ENCODE measurements at regions not wholly inside any gene's neighbourhood (a gene's known extent, or its start where the extent isn't known, plus 50 kb on each side); places are given as distances from the start of the nearest gene placed in this dataset.

- no peaks in the 10 kb centered on the region for H3K4me1 ChIP-seq (ENCODE audit: control insufficient read depth in 1 of 2, extremely low read depth in 1 of 2, insufficient read depth in 2 of 2, low read length in 2 of 2)
- no peaks in the 10 kb centered on the region for H3K36me3 ChIP-seq (ENCODE audit: control insufficient read depth in 2 of 2, extremely low read depth in 1 of 2, insufficient read depth in 1 of 2, low read length in 1 of 2)
- H3K27me3 ChIP-seq (replicated peaks in 1 of 2; ENCODE audit: control insufficient read depth in 2 of 2, extremely low read depth in 1 of 2, insufficient read depth in 2 of 2, low read length in 1 of 2) = no peaks in the 10 kb centered on the region
- ChIA-PET CTCF (no interaction called here), POLR2A (no interaction called here)
- no peaks in the 10 kb centered on the region for H3K9me3 ChIP-seq
- ATAC-seq (replicated peaks in 1 of 4) = no peak
- no peaks in the 10 kb centered on the region for H3K4me1 Mint-ChIP-seq
- no peak overlapping the region for H3K4me3 Mint-ChIP-seq
- H3K27ac Mint-ChIP-seq = no peak overlapping the region
- no CpG with 5 or more reads among the region's 4 CpGs for WGBS (ENCODE audit: insufficient coverage)
- no peaks in the 10 kb centered on the region for H3K27me3 Mint-ChIP-seq
- H3K9me3 Mint-ChIP-seq = peaks cover 5 to 12% (median 6%) of the 10 kb centered on the region in 3 donors
- H3K27ac ChIP-seq (ENCODE audit: low read length) = no peak overlapping the region
- H3K4me3 ChIP-seq (ENCODE audit: control insufficient read depth in 1 of 2, extremely low read depth in 1 of 2, low read length in 1 of 2) = no peak overlapping the region
- no peak for DNase-seq
- no peaks in the 10 kb centered on the region for H3K36me3 Mint-ChIP-seq
Observed at GRCh38 chr2:53167227-53167626, 600.4 kb upstream of the CHAC2 start.

GRCh38 chr2:53150146-53150545 is 617.5 kb upstream of the CHAC2 start:
- CTCF ChIA-PET = no interaction called here

GRCh38 chr2:53148221-53148620 is 619.4 kb upstream of the CHAC2 start:
- Histone ChIP-seq H3K27ac (ENCODE audit: low read length) (no peak overlapping the region), H3K9me3 (no peaks in the 10 kb centered on the region), H3K4me3 (ENCODE audit: control insufficient read depth in 1 of 2, extremely low read depth in 1 of 2, low read length in 1 of 2) (no peak overlapping the region), H3K4me1 (ENCODE audit: control insufficient read depth in 1 of 2, extremely low read depth in 1 of 2, insufficient read depth in 2 of 2, low read length in 2 of 2) (no peaks in the 10 kb centered on the region), H3K27me3 (replicated peaks in 1 of 2; ENCODE audit: control insufficient read depth in 2 of 2, extremely low read depth in 1 of 2, insufficient read depth in 2 of 2, low read length in 1 of 2) (no peaks in the 10 kb centered on the region), H3K36me3 (ENCODE audit: control insufficient read depth in 2 of 2, extremely low read depth in 1 of 2, insufficient read depth in 1 of 2, low read length in 1 of 2) (no peaks in the 10 kb centered on the region)
- Mint-ChIP-seq H3K36me3 (no peaks in the 10 kb centered on the region), H3K9me3 (peaks cover 2 to 6% (median 4%) of the 10 kb centered on the region in 3 donors), H3K27me3 (no peaks in the 10 kb centered on the region), H3K4me3 (no peak overlapping the region), H3K4me1 (no peaks in the 10 kb centered on the region), H3K27ac (no peak overlapping the region)
- CTCF ChIA-PET = no interaction called here
- WGBS (ENCODE audit: insufficient coverage) = no CpG with 5 or more reads among the region's 3 CpGs
- POLR2A ChIA-PET = no interaction called here
- ATAC-seq (replicated peaks in 1 of 4) (no peak), DNase-seq (no peak)

More at GRCh38 chr2:53150146-53150545, 617.5 kb upstream of the CHAC2 start:
- no peak overlapping the region for H3K27ac ChIP-seq (ENCODE audit: low read length)
- no peak for DNase-seq
- no peaks in the 10 kb centered on the region for H3K36me3 ChIP-seq (ENCODE audit: control insufficient read depth in 2 of 2, extremely low read depth in 1 of 2, insufficient read depth in 1 of 2, low read length in 1 of 2)
- no peak for ATAC-seq (replicated peaks in 1 of 4)
- H3K4me3 ChIP-seq (ENCODE audit: control insufficient read depth in 1 of 2, extremely low read depth in 1 of 2, low read length in 1 of 2) = no peak overlapping the region
- H3K4me3 Mint-ChIP-seq = no peak overlapping the region
- H3K9me3 ChIP-seq = no peaks in the 10 kb centered on the region
- peaks cover 6 to 8% (median 7%) of the 10 kb centered on the region in 3 donors for H3K9me3 Mint-ChIP-seq
- H3K36me3 Mint-ChIP-seq = no peaks in the 10 kb centered on the region
- POLR2A ChIA-PET = no interaction called here
- H3K27me3 ChIP-seq (replicated peaks in 1 of 2; ENCODE audit: control insufficient read depth in 2 of 2, extremely low read depth in 1 of 2, insufficient read depth in 2 of 2, low read length in 1 of 2) = no peaks in the 10 kb centered on the region
- H3K4me1 ChIP-seq (ENCODE audit: control insufficient read depth in 1 of 2, extremely low read depth in 1 of 2, insufficient read depth in 2 of 2, low read length in 2 of 2) = no peaks in the 10 kb centered on the region
- H3K4me1 Mint-ChIP-seq = no peaks in the 10 kb centered on the region
- no peak overlapping the region for H3K27ac Mint-ChIP-seq
- no peaks in the 10 kb centered on the region for H3K27me3 Mint-ChIP-seq

- Histone ChIP-seq H3K4me1 (ENCODE audit: control insufficient read depth in 1 of 2, extremely low read depth in 1 of 2, insufficient read depth in 2 of 2, low read length in 2 of 2) (no peaks in the 10 kb centered on the region), H3K9me3 (no peaks in the 10 kb centered on the region)
Observed at GRCh38 chr2:53131416-53131815, 636.2 kb upstream of the CHAC2 start.

GRCh38 chr2:53130441-53130943 is 637.1 kb upstream of the CHAC2 start:
- H3K4me3 Mint-ChIP-seq = no peak overlapping the region
- Histone ChIP-seq H3K27ac (ENCODE audit: low read length) (no peak overlapping the region), H3K27me3 (replicated peaks in 1 of 2; ENCODE audit: control insufficient read depth in 2 of 2, extremely low read depth in 1 of 2, insufficient read depth in 2 of 2, low read length in 1 of 2) (no peaks in the 10 kb centered on the region), H3K9me3 (no peaks in the 10 kb centered on the region), H3K4me3 (ENCODE audit: control insufficient read depth in 1 of 2, extremely low read depth in 1 of 2, low read length in 1 of 2) (no peak overlapping the region), H3K36me3 (ENCODE audit: control insufficient read depth in 2 of 2, extremely low read depth in 1 of 2, insufficient read depth in 1 of 2, low read length in 1 of 2) (no peaks in the 10 kb centered on the region), H3K4me1 (ENCODE audit: control insufficient read depth in 1 of 2, extremely low read depth in 1 of 2, insufficient read depth in 2 of 2, low read length in 2 of 2) (no peaks in the 10 kb centered on the region)
- ChIA-PET CTCF (no interaction called here), POLR2A (no interaction called here)
- H3K36me3 Mint-ChIP-seq = no peaks in the 10 kb centered on the region
- no CpG with 5 or more reads among the region's 5 CpGs for WGBS (ENCODE audit: insufficient coverage)
- no peaks in the 10 kb centered on the region for H3K27me3 Mint-ChIP-seq
- no peak for ATAC-seq (replicated peaks in 1 of 4)
- H3K4me1 Mint-ChIP-seq = no peaks in the 10 kb centered on the region
- DNase-seq = no peak
- H3K9me3 Mint-ChIP-seq = peaks cover 0 to 13% (median 4%) of the 10 kb centered on the region in 3 donors
- H3K27ac Mint-ChIP-seq = no peak overlapping the region

More at GRCh38 chr2:53131416-53131815, 636.2 kb upstream of the CHAC2 start:
- ChIA-PET CTCF (no interaction called here), POLR2A (no interaction called here)
- ATAC-seq (replicated peaks in 1 of 4) = no peak
- no peaks in the 10 kb centered on the region for H3K36me3 ChIP-seq (ENCODE audit: control insufficient read depth in 2 of 2, extremely low read depth in 1 of 2, insufficient read depth in 1 of 2, low read length in 1 of 2)
- DNase-seq = no peak
- H3K27ac ChIP-seq (ENCODE audit: low read length) = no peak overlapping the region
- Mint-ChIP-seq H3K9me3 (peaks cover 0 to 21% (median 9%) of the 10 kb centered on the region in 3 donors), H3K27me3 (no peaks in the 10 kb centered on the region), H3K4me3 (no peak overlapping the region), H3K27ac (no peak overlapping the region), H3K36me3 (no peaks in the 10 kb centered on the region), H3K4me1 (no peaks in the 10 kb centered on the region)
- H3K27me3 ChIP-seq (replicated peaks in 1 of 2; ENCODE audit: control insufficient read depth in 2 of 2, extremely low read depth in 1 of 2, insufficient read depth in 2 of 2, low read length in 1 of 2) = no peaks in the 10 kb centered on the region
- WGBS (ENCODE audit: insufficient coverage) = no CpG with 5 or more reads among the region's 1 CpG
- no peak overlapping the region for H3K4me3 ChIP-seq (ENCODE audit: control insufficient read depth in 1 of 2, extremely low read depth in 1 of 2, low read length in 1 of 2)

- DNase-seq = no peak
- CTCF ChIA-PET = no interaction called here
- no peak overlapping the region for H3K27ac ChIP-seq (ENCODE audit: low read length)
- Mint-ChIP-seq H3K27me3 (no peaks in the 10 kb centered on the region), H3K27ac (no peak overlapping the region), H3K36me3 (no peaks in the 10 kb centered on the region), H3K4me3 (no peak overlapping the region), H3K4me1 (no peaks in the 10 kb centered on the region), H3K9me3 (peaks cover 0 to 12% (median 4%) of the 10 kb centered on the region in 3 donors)
- POLR2A ChIA-PET = no interaction called here
- ATAC-seq (replicated peaks in 1 of 4) = no peak
- H3K27me3 ChIP-seq (replicated peaks in 1 of 2; ENCODE audit: control insufficient read depth in 2 of 2, extremely low read depth in 1 of 2, insufficient read depth in 2 of 2, low read length in 1 of 2) = no peaks in the 10 kb centered on the region
- 67% methylated on average over 1 of the region's 1 CpG for WGBS (ENCODE audit: insufficient coverage)
- no peak overlapping the region for H3K4me3 ChIP-seq (ENCODE audit: control insufficient read depth in 1 of 2, extremely low read depth in 1 of 2, low read length in 1 of 2)
- no peaks in the 10 kb centered on the region for H3K9me3 ChIP-seq
- H3K4me1 ChIP-seq (ENCODE audit: control insufficient read depth in 1 of 2, extremely low read depth in 1 of 2, insufficient read depth in 2 of 2, low read length in 2 of 2) = no peaks in the 10 kb centered on the region
- no peaks in the 10 kb centered on the region for H3K36me3 ChIP-seq (ENCODE audit: control insufficient read depth in 2 of 2, extremely low read depth in 1 of 2, insufficient read depth in 1 of 2, low read length in 1 of 2)
Observed at GRCh38 chr2:53129851-53130250, 637.8 kb upstream of the CHAC2 start.

- H3K36me3 ChIP-seq (ENCODE audit: control insufficient read depth in 2 of 2, extremely low read depth in 1 of 2, insufficient read depth in 1 of 2, low read length in 1 of 2) = no peaks in the 10 kb centered on the region
- DNase-seq (no peak), ATAC-seq (replicated peaks in 1 of 4) (no peak)
- H3K4me1 Mint-ChIP-seq = no peaks in the 10 kb centered on the region
- H3K9me3 Mint-ChIP-seq = peaks cover 0 to 14% (median 0%) of the 10 kb centered on the region in 3 donors
- no peaks in the 10 kb centered on the region for H3K9me3 ChIP-seq
- H3K27me3 ChIP-seq (replicated peaks in 1 of 2; ENCODE audit: control insufficient read depth in 2 of 2, extremely low read depth in 1 of 2, insufficient read depth in 2 of 2, low read length in 1 of 2) = no peaks in the 10 kb centered on the region
- ChIA-PET CTCF (no interaction called here), POLR2A (no interaction called here)
- 82% methylated on average over 3 of the region's 5 CpGs for WGBS (ENCODE audit: insufficient coverage)
- no peak overlapping the region for H3K4me3 Mint-ChIP-seq
- no peak overlapping the region for H3K4me3 ChIP-seq (ENCODE audit: control insufficient read depth in 1 of 2, extremely low read depth in 1 of 2, low read length in 1 of 2)
- H3K27me3 Mint-ChIP-seq = no peaks in the 10 kb centered on the region
- no peak overlapping the region for H3K27ac Mint-ChIP-seq
- no peaks in the 10 kb centered on the region for H3K36me3 Mint-ChIP-seq
- no peak overlapping the region for H3K27ac ChIP-seq (ENCODE audit: low read length)
- no peaks in the 10 kb centered on the region for H3K4me1 ChIP-seq (ENCODE audit: control insufficient read depth in 1 of 2, extremely low read depth in 1 of 2, insufficient read depth in 2 of 2, low read length in 2 of 2)
Observed at GRCh38 chr2:53127061-53127650, 640.4 kb upstream of the CHAC2 start.
